GM21381 (cell line): ENCODE measurements at regions not wholly inside any gene's neighbourhood (a gene's known extent, or its start where the extent isn't known, plus 50 kb on each side); places are given as distances from the start of the nearest gene placed in this dataset.
"Not testable (repeated sequence)": the region's sequence is repeated elsewhere in the genome, so short reads cannot be mapped to it uniquely, and the experiment has no call there.

Experiments used
- ATAC-seq: cut with Tn5 transposase; IDR thresholded peaks from one replicate; pipeline ENCODE4 v1.9.1; 2021; ENCODE audit warnings: mild to moderate bottlenecking, moderate library complexity; ENCODE audit not compliant: unreplicated experiment

- ATAC-seq, result no peak
Observed at GRCh38 chr5:152058267-152058666, 133.6 kb upstream of the GLRA1 start.

GRCh38 chr5:152056931-152057330 lies 132.3 kb upstream of the GLRA1 start:
- no peak for ATAC-seq

- ATAC-seq, result no peak
Observed at GRCh38 chr5:152052470-152052869, 127.8 kb upstream of the GLRA1 start.

GRCh38 chr5:152051499-152052454 lies 127.1 kb upstream of the GLRA1 start:
- no peak for ATAC-seq

GRCh38 chr5:152046361-152046760 lies 121.7 kb upstream of the GLRA1 start:
- ATAC-seq, result no peak

- ATAC-seq, result not testable (repeated sequence)
Observed at GRCh38 chr5:152038856-152039255, 114.2 kb upstream of the GLRA1 start.

- not testable (repeated sequence) for ATAC-seq
Observed at GRCh38 chr5:152026328-152027024, 101.8 kb upstream of the GLRA1 start.

GRCh38 chr5:152016421-152016820 lies 91.8 kb upstream of the GLRA1 start:
- no peak for ATAC-seq

GRCh38 chr5:152007653-152008335 lies 83.1 kb upstream of the GLRA1 start:
- ATAC-seq, result no peak

- ATAC-seq, result no peak
Observed at GRCh38 chr5:152004095-152004494, 79.4 kb upstream of the GLRA1 start.
